ENCODE measurements at regions not wholly inside any gene's neighbourhood (a gene's known extent, or its start where the extent isn't known, plus 50 kb on each side); places are given as distances from the start of the nearest gene placed in this dataset.

DNA sequence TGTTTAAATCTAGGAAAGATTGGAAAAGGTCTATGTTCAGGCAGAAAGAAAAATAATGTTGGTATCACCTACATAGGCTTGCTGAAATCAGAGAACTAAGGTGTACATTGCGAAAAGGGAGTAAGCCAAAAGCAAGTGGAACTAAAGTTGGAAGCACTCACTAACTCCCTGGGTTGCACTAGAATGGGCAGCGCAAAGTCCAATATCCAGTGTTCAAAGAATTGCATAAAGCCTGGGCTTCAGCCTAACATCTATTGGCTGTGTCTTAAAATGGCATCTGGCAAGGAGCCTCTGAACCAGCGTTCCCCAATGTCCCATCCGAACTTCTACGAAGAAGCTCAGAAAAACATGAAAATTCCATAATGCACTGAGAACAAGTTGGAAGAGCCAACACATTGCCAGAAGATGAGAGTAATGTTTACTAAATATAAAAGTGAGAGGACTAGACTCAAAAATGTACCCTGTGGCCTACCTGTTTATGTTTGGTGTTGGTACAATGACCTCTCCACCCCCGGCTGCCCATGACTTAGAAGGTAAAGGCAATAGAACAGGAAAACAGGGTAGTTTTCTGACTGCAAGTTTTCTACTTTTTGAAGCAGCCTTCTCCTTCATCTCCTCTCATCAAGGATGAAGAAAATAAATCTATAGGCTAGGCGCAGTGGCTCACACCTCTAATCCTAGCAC, 275.9 kb upstream of the GHITM start:
- Histone ChIP-seq H3K27me3 (ENCODE audit: control insufficient read depth in 2 of 2, insufficient read depth in 2 of 2, low read length in 2 of 2) (no peaks in the 10 kb centered on the region), H3K9me3 (replicated peaks in 1 of 2; ENCODE audit: control insufficient read depth in 1 of 2, insufficient read depth in 1 of 2, low read length in 2 of 2) (no peaks in the 10 kb centered on the region), H4K20me1 (ENCODE audit: insufficient read depth, low read length) (no peaks in the 10 kb centered on the region), H3K9ac (ENCODE audit: insufficient read depth, low read length, poor library complexity, severe bottlenecking) (no peak overlapping the region), H3K4me1 (ENCODE audit: control insufficient read depth in 1 of 2, insufficient read depth in 2 of 2, low read length in 2 of 2) (no peaks in the 10 kb centered on the region), H3K4me3 (replicated peaks in 1 of 3; ENCODE audit: low read depth in 2 of 3, low read length in 3 of 3) (no peak overlapping the region), H3K79me2 (ENCODE audit: insufficient read depth, low read length) (no peaks in the 10 kb centered on the region), H3K27ac (ENCODE audit: low read depth in 1 of 2, low read length in 2 of 2) (no peak overlapping the region), H3K36me3 (replicated peaks in 1 of 2; ENCODE audit: control insufficient read depth in 1 of 2, insufficient read depth in 2 of 2, low read length in 2 of 2) (no peaks in the 10 kb centered on the region), H3K4me2 (replicated peaks; ENCODE audit: extremely low read depth, low read length, poor library complexity, severe bottlenecking) (no peak overlapping the region), H2AFZ (ENCODE audit: insufficient read depth, low read depth, low read length, poor library complexity, severe bottlenecking) (no peak overlapping the region)
- Mint-ChIP-seq H3K27ac (peak overlapping the region in 1 of 7 donors; percentile 2), H3K27me3 (ENCODE audit: low read depth in 3 of 3) (peaks cover 0 to 2% (median 0%) of the 10 kb centered on the region in 3 donors), H3K9me3 (no peaks in the 10 kb centered on the region), H3K4me1 (no peaks in the 10 kb centered on the region), H3K36me3 (no peaks in the 10 kb centered on the region), H3K4me3 (no peak overlapping the region)
- no peak for DNase-seq
- intact Hi-C loops (cut with micrococcal nuclease): no loop called here
- 94% methylated on average over 5 of the region's 7 CpGs for WGBS (ENCODE audit: insufficient coverage)
- TF ChIP-seq, protein P1, sequence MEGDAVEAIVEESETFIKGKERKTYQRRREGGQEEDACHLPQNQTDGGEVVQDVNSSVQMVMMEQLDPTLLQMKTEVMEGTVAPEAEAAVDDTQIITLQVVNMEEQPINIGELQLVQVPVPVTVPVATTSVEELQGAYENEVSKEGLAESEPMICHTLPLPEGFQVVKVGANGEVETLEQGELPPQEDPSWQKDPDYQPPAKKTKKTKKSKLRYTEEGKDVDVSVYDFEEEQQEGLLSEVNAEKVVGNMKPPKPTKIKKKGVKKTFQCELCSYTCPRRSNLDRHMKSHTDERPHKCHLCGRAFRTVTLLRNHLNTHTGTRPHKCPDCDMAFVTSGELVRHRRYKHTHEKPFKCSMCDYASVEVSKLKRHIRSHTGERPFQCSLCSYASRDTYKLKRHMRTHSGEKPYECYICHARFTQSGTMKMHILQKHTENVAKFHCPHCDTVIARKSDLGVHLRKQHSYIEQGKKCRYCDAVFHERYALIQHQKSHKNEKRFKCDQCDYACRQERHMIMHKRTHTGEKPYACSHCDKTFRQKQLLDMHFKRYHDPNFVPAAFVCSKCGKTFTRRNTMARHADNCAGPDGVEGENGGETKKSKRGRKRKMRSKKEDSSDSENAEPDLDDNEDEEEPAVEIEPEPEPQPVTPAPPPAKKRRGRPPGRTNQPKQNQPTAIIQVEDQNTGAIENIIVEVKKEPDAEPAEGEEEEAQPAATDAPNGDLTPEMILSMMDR (IDR thresholded peaks at IDR 0.05): no peak

DNA sequence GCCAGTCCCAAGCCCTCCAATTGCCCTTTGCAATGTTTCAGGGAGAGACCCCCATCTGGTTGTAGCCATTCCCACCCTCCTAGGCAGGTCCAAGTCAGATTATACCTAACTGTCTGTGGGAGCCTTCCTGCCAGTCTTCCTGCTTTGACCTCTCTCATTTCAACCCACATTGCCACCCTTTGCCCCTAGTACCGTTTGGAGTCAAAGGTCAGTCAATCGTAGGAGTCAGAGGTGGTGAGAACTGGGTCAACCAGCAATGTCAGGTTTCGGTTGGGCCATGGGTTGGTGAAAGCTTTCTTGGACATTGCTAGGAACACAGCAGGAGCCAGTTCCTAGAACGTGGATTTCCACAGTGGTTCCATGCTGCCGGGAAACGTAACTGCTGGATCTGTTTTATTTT, 269.4 kb upstream of the GHITM start:
- Histone ChIP-seq H2AFZ (ENCODE audit: insufficient read depth, low read depth, low read length, poor library complexity, severe bottlenecking) (no peak overlapping the region), H3K27me3 (ENCODE audit: control insufficient read depth in 2 of 2, insufficient read depth in 2 of 2, low read length in 2 of 2) (no peaks in the 10 kb centered on the region), H3K79me2 (ENCODE audit: insufficient read depth, low read length) (no peaks in the 10 kb centered on the region), H3K4me3 (replicated peaks in 1 of 3; ENCODE audit: low read depth in 2 of 3, low read length in 3 of 3) (no peak overlapping the region), H3K4me1 (ENCODE audit: control insufficient read depth in 1 of 2, insufficient read depth in 2 of 2, low read length in 2 of 2) (no peaks in the 10 kb centered on the region), H4K20me1 (ENCODE audit: insufficient read depth, low read length) (no peaks in the 10 kb centered on the region), H3K9me3 (replicated peaks in 1 of 2; ENCODE audit: control insufficient read depth in 1 of 2, insufficient read depth in 1 of 2, low read length in 2 of 2) (no peaks in the 10 kb centered on the region), H3K27ac (ENCODE audit: low read depth in 1 of 2, low read length in 2 of 2) (no peak overlapping the region), H3K36me3 (replicated peaks in 1 of 2; ENCODE audit: control insufficient read depth in 1 of 2, insufficient read depth in 2 of 2, low read length in 2 of 2) (no peaks in the 10 kb centered on the region), H3K4me2 (replicated peaks; ENCODE audit: extremely low read depth, low read length, poor library complexity, severe bottlenecking) (no peak overlapping the region), H3K9ac (ENCODE audit: insufficient read depth, low read length, poor library complexity, severe bottlenecking) (no peak overlapping the region)
- no peaks in the 10 kb centered on the region for H3K27me3 Mint-ChIP-seq (ENCODE audit: low read depth in 3 of 3)
- H3K36me3 Mint-ChIP-seq: no peaks in the 10 kb centered on the region
- DNase-seq: no peak
- 92% methylated on average over 6 of the region's 6 CpGs for WGBS (ENCODE audit: insufficient coverage)
- H3K27ac Mint-ChIP-seq: no peak overlapping the region
- no peaks in the 10 kb centered on the region for H3K4me1 Mint-ChIP-seq
- intact Hi-C loops (cut with micrococcal nuclease): no loop called here
- TF ChIP-seq, protein P1 (IDR thresholded peaks at IDR 0.05): no peak
- H3K4me3 Mint-ChIP-seq: no peak overlapping the region
- H3K9me3 Mint-ChIP-seq: no peaks in the 10 kb centered on the region

Measured in CD14-positive monocyte (primary cell).